Upper lobe of left lung (tissue), 6 donors: ENCODE measurements at regions not wholly inside any gene's neighbourhood (a gene's known extent, or its start where the extent isn't known, plus 50 kb on each side); places are given as distances from the start of the nearest gene placed in this dataset.

Experiments used
- ATAC-seq, 2 donors: fragments of 200-7000 bp; cut with Tn5 transposase; one replicate each; pipeline ENCODE4 v1.9.1; 2022; ENCODE audit warnings: mild to moderate bottlenecking in 2 of 2, moderate library complexity in 2 of 2; ENCODE audit not compliant: low FRiP score in 2 of 2
- DNase-seq, 2 donors: peaks; one replicate each; pipeline ENCODE4 v3.0.0-alpha.2; 2019 to 2020
- H3K27ac ChIP-seq, 4 donors: fragments of 200-600 bp; sonication (generic); one replicate each; pipeline ENCODE4 v1.5.1; 2016 to 2019
- H3K27me3 ChIP-seq, 4 donors: fragments of 200-600 bp; sonication (generic); one replicate each; pipeline ENCODE4 v1.5.1; 2017 to 2019
- H3K36me3 ChIP-seq, 4 donors: fragments of 200-600 bp; sonication (generic); one replicate each; pipeline ENCODE4 v1.5.1; 2016 to 2019
- H3K4me1 ChIP-seq, 4 donors: fragments of 200-600 bp; sonication (generic); one replicate each; pipeline ENCODE4 v1.5.1; 2018 to 2019
- H3K4me3 ChIP-seq, 4 donors: fragments of 200-600 bp; sonication (generic); one replicate each; pipeline ENCODE4 v1.5.1; 2017 to 2019; ENCODE audit warnings: mild to moderate bottlenecking in 2 of 4, moderate library complexity in 1 of 4
- H3K9me3 ChIP-seq, 4 donors: fragments of 200-600 bp; sonication (generic); one replicate each; pipeline ENCODE4 v1.5.1; 2018 to 2019
- CTCF ChIP-seq, 6 experiments: fragments of 450-650 bp in 4 of 6; fragments of 200-600 bp in 2 of 6; sonication (generic) in 2 of 6; IDR thresholded peaks; one replicate each; pipeline ENCODE4 v1.5.1; 2016 to 2019; ENCODE audit warnings: antibody characterized with exemption in 6 of 6
- EP300 ChIP-seq, 4 donors: sonication (generic); formaldehyde crosslinking; IDR thresholded peaks; one replicate each; pipeline ENCODE4 v1.5.1; 2017; ENCODE audit warnings: antibody characterized with exemption in 4 of 4, control low read depth in 2 of 4
- POLR2A ChIP-seq, 4 donors: fragments of 450-650 bp; IDR thresholded peaks; one replicate each; pipeline ENCODE4 v1.5.1; 2016 to 2017; ENCODE audit warnings: antibody characterized with exemption in 4 of 4, mild to moderate bottlenecking in 2 of 4
- POLR2AphosphoS5 ChIP-seq, 2 donors: sonication (generic); formaldehyde crosslinking; IDR thresholded peaks; one replicate each; pipeline ENCODE4 v1.5.1; 2017; ENCODE audit warnings: antibody characterized with exemption in 2 of 2
- WGBS, 2 donors: methylation state at CpG; one replicate each; pipeline ENCODE4 v1.1.5; 2017 to 2018; 5-methylcytosine and 5-hydroxymethylcytosine counted together
- donor health status: DM: no; HTN: no; CAD: no; lungs with moderate emphysema.
- donor health status: DM: no; HTN: yes; CAD: no; lungs with severe emphysema.

GRCh38 chr6:163893609-163894189 lies 479.2 kb downstream of the QKI start:
- Histone ChIP-seq H3K4me3 (no peak overlapping the region), H3K36me3 (no peaks in the 10 kb centered on the region), H3K27me3 (no peaks in the 10 kb centered on the region), H3K27ac (no peak overlapping the region), H3K9me3 (no peaks in the 10 kb centered on the region), H3K4me1 (no peaks in the 10 kb centered on the region)
- DNase-seq (no peak), ATAC-seq (no peak)
- 83 to 91% methylated on average over 4 of the region's 4 CpGs for WGBS, 2 donors
- TF ChIP-seq POLR2A (IDR thresholded peaks at IDR 0.05) (no peak), EP300 (IDR thresholded peaks at IDR 0.05) (no peak), POLR2AphosphoS5 (IDR thresholded peaks at IDR 0.05) (no peak), CTCF (IDR thresholded peaks at IDR 0.05) (no peak)

- Histone ChIP-seq H3K4me3 (no peak overlapping the region), H3K4me1 (no peaks in the 10 kb centered on the region), H3K36me3 (no peaks in the 10 kb centered on the region), H3K9me3 (no peaks in the 10 kb centered on the region), H3K27ac (no peak overlapping the region), H3K27me3 (no peaks in the 10 kb centered on the region)
- TF ChIP-seq POLR2A (IDR thresholded peaks at IDR 0.05) (no peak), POLR2AphosphoS5 (IDR thresholded peaks at IDR 0.05) (no peak), EP300 (IDR thresholded peaks at IDR 0.05) (no peak), CTCF (IDR thresholded peaks at IDR 0.05) (no peak)
- ATAC-seq, result no peak
- 78 to 81% methylated on average over 12 of the region's 12 CpGs for WGBS, 2 donors
- DNase-seq, result no peak
Measured at GRCh38 chr6:163892824-163893561, 478.5 kb downstream of the QKI start.

GRCh38 chr6:163889904-163890514 lies 475.5 kb downstream of the QKI start:
- 54 to 55% methylated on average over 3 of the region's 3 CpGs for WGBS, 2 donors
- Histone ChIP-seq H3K27ac (no peak overlapping the region), H3K27me3 (no peaks in the 10 kb centered on the region), H3K4me1 (no peaks in the 10 kb centered on the region), H3K4me3 (no peak overlapping the region), H3K36me3 (no peaks in the 10 kb centered on the region), H3K9me3 (no peaks in the 10 kb centered on the region)
- DNase-seq, result no peak
- no peak for ATAC-seq
- no peak for TF ChIP-seq POLR2AphosphoS5 (IDR thresholded peaks at IDR 0.05)
- TF ChIP-seq CTCF (IDR thresholded peaks at IDR 0.05), result no peak
- TF ChIP-seq POLR2A (IDR thresholded peaks at IDR 0.05), result no peak

- TF ChIP-seq POLR2A (IDR thresholded peaks at IDR 0.05), result no peak
- no peak for TF ChIP-seq EP300 (IDR thresholded peaks at IDR 0.05)
- TF ChIP-seq CTCF (IDR thresholded peaks at IDR 0.05), result no peak
- TF ChIP-seq POLR2AphosphoS5 (IDR thresholded peaks at IDR 0.05), result no peak
- ATAC-seq (no peak), DNase-seq (no peak)
- H3K27me3 ChIP-seq, result no peaks in the 10 kb centered on the region
- no peaks in the 10 kb centered on the region for H3K4me1 ChIP-seq
- H3K9me3 ChIP-seq, result no peaks in the 10 kb centered on the region
- H3K4me3 ChIP-seq, result no peak overlapping the region
- WGBS, 2 donors, result 90 to 92% methylated on average over 2 of the region's 2 CpGs
- H3K27ac ChIP-seq, result no peak overlapping the region
- no peaks in the 10 kb centered on the region for H3K36me3 ChIP-seq
Measured at GRCh38 chr6:163888030-163888819, 473.7 kb downstream of the QKI start.
